OCI-LY7 (cell line): ENCODE measurements at regions not wholly inside any gene's neighbourhood (a gene's known extent, or its start where the extent isn't known, plus 50 kb on each side); places are given as distances from the start of the nearest gene placed in this dataset.

Source experiments
- EZH2phosphoT487 ChIP-seq: fragments of 200-600 bp; sonication (generic); IDR thresholded peaks from 2 replicates; pipeline ENCODE4 v1.6.1; 2018; ENCODE audit warnings: low read depth, borderline replicate concordance, mild to moderate bottlenecking, mixed run types, antibody characterized with exemption, low read length, moderate library complexity, mixed read lengths
- TF ChIP-seq, protein P1 (sequence below): fragments of 200-600 bp; sonication (generic); conservative IDR thresholded peaks from 2 replicates; pipeline ENCODE4 v1.5.1; 2014; ENCODE audit warnings: mild to moderate bottlenecking, antibody characterized with exemption, low read length, moderate library complexity, mixed read lengths

DNA sequence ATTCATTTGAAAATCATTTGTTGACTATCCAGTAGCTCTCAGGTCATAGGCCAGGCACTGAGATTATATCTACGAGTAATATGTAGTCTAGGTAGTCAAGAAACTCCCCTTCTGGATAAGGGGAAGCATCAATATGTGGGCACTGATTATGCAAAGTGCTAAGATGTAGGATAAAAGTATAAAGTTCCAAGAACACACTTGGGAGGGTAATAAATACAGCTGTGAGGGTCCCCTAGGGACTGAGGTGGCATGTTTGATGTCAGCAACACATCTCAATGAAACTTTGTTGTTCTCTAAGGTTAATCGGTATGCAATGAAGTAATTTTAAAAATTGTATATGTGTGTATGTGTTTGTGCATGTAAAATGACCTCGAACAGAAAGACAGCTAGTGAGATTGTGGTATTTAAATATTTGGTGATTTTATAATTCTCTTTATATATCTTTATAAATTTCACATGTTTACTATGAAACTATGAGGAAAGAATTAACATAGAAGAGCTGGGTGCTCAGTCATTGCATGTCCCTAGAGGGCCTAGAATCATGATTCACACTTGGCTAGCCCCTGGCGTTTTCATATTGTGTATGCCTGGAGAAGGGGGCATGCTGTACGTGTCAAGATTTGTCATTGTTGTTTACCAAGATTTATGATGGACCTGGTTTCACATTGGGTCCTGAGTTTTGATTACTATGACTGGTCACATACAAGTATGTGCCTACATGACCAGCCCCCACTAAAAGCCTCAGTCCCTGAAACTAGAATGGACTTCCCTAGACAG, 140.1 kb upstream of the DUSP10 start:
- TF ChIP-seq, protein P1, sequence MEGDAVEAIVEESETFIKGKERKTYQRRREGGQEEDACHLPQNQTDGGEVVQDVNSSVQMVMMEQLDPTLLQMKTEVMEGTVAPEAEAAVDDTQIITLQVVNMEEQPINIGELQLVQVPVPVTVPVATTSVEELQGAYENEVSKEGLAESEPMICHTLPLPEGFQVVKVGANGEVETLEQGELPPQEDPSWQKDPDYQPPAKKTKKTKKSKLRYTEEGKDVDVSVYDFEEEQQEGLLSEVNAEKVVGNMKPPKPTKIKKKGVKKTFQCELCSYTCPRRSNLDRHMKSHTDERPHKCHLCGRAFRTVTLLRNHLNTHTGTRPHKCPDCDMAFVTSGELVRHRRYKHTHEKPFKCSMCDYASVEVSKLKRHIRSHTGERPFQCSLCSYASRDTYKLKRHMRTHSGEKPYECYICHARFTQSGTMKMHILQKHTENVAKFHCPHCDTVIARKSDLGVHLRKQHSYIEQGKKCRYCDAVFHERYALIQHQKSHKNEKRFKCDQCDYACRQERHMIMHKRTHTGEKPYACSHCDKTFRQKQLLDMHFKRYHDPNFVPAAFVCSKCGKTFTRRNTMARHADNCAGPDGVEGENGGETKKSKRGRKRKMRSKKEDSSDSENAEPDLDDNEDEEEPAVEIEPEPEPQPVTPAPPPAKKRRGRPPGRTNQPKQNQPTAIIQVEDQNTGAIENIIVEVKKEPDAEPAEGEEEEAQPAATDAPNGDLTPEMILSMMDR: no peak
- TF ChIP-seq EZH2phosphoT487: no peak
